HS-5 (cell line): ENCODE measurements at regions not wholly inside any gene's neighbourhood (a gene's known extent, or its start where the extent isn't known, plus 50 kb on each side); places are given as distances from the start of the nearest gene placed in this dataset.
"Not testable (repeated sequence)": the region's sequence is repeated elsewhere in the genome, so short reads cannot be mapped to it uniquely, and the experiment has no call there.

ENCODE experiments used
- DNase-seq: peaks from one replicate; pipeline ENCODE4 v3.0.0-alpha.2; 2012; ENCODE audit warnings: low read depth

GRCh38 chr19:29048873-29049272 is 164.1 kb downstream of the UQCRFS1 start:
- DNase-seq: no peak

- no peak for DNase-seq
Measured at GRCh38 chr19:29045679-29046254, 167.2 kb downstream of the UQCRFS1 start.

- DNase-seq: no peak
Measured at GRCh38 chr19:29044037-29044436, 168.9 kb downstream of the UQCRFS1 start.

- no peak for DNase-seq
Measured at GRCh38 chr19:29042450-29042849, 170.5 kb downstream of the UQCRFS1 start.

- DNase-seq: no peak
Measured at GRCh38 chr19:29040951-29041350, 172.0 kb downstream of the UQCRFS1 start.

GRCh38 chr19:29040292-29040691 is 172.7 kb downstream of the UQCRFS1 start:
- DNase-seq: no peak

- not testable (repeated sequence) for DNase-seq
Measured at GRCh38 chr19:29039036-29039435, 173.9 kb downstream of the UQCRFS1 start.

- no peak for DNase-seq
Measured at GRCh38 chr19:29031216-29031615, 181.7 kb downstream of the UQCRFS1 start.

- DNase-seq: no peak
Measured at GRCh38 chr19:29029268-29029958, 183.5 kb downstream of the UQCRFS1 start.

GRCh38 chr19:29022599-29022998 is 190.4 kb downstream of the UQCRFS1 start:
- DNase-seq: no peak

- DNase-seq: no peak
Measured at GRCh38 chr19:29022165-29022564, 190.8 kb downstream of the UQCRFS1 start.

GRCh38 chr19:29021232-29021916 is 191.6 kb downstream of the UQCRFS1 start:
- no peak for DNase-seq

GRCh38 chr19:29019403-29019802 is 193.5 kb downstream of the UQCRFS1 start:
- DNase-seq: no peak

- DNase-seq: no peak
Measured at GRCh38 chr19:29018542-29018941, 194.4 kb downstream of the UQCRFS1 start.

GRCh38 chr19:29017788-29018187 is 195.2 kb downstream of the UQCRFS1 start:
- no peak for DNase-seq

GRCh38 chr19:29016926-29017760 is 195.8 kb downstream of the UQCRFS1 start:
- DNase-seq: no peak

- no peak for DNase-seq
Measured at GRCh38 chr19:29016353-29016752, 196.6 kb downstream of the UQCRFS1 start.

- DNase-seq: no peak
Measured at GRCh38 chr19:29015569-29015968, 197.4 kb downstream of the UQCRFS1 start.

- no peak for DNase-seq
Measured at GRCh38 chr19:29014857-29015436, 198.0 kb downstream of the UQCRFS1 start.

- DNase-seq: no peak
Measured at GRCh38 chr19:29013988-29014387, 199.0 kb downstream of the UQCRFS1 start.

GRCh38 chr19:29013325-29013724 is 199.6 kb downstream of the UQCRFS1 start:
- no peak for DNase-seq

GRCh38 chr19:29012457-29012856 is 200.5 kb downstream of the UQCRFS1 start:
- no peak for DNase-seq
